Activated naive CD8-positive, alpha-beta T cell treated with anti-CD3 and anti-CD28 coated beads, Interleukin-2, amount 50 U/mL, for 24 hours (primary cell): ENCODE measurements at regions not wholly inside any gene's neighbourhood (a gene's known extent, or its start where the extent isn't known, plus 50 kb on each side); places are given as distances from the start of the nearest gene placed in this dataset.

Source experiments
- ATAC-seq: fragments of 150-1000 bp; cut with Tn5 transposase; one replicate; pipeline ENCODE4 v1.10.0; 2021
- DNase-seq: peaks from one replicate; pipeline ENCODE4 v3.0.0; 2021
- H3K27ac Mint-ChIP-seq: one replicate; pipeline ENCODE4 v1.8.0; 2021; ENCODE audit warnings: mild to moderate bottlenecking, mixed read lengths
- H3K27me3 Mint-ChIP-seq: one replicate; pipeline ENCODE4 v1.8.0; 2021; ENCODE audit warnings: mixed read lengths
- H3K36me3 Mint-ChIP-seq: one replicate; pipeline ENCODE4 v1.8.0; 2021; ENCODE audit warnings: low read depth, mixed read lengths
- H3K4me1 Mint-ChIP-seq: one replicate; pipeline ENCODE4 v1.8.0; 2021; ENCODE audit warnings: mixed read lengths
- H3K4me3 Mint-ChIP-seq: one replicate; pipeline ENCODE4 v1.8.0; 2021; ENCODE audit warnings: mild to moderate bottlenecking, moderate library complexity, mixed read lengths
- H3K9me3 Mint-ChIP-seq: one replicate; pipeline ENCODE4 v1.8.0; 2021; ENCODE audit warnings: mixed read lengths

DNA sequence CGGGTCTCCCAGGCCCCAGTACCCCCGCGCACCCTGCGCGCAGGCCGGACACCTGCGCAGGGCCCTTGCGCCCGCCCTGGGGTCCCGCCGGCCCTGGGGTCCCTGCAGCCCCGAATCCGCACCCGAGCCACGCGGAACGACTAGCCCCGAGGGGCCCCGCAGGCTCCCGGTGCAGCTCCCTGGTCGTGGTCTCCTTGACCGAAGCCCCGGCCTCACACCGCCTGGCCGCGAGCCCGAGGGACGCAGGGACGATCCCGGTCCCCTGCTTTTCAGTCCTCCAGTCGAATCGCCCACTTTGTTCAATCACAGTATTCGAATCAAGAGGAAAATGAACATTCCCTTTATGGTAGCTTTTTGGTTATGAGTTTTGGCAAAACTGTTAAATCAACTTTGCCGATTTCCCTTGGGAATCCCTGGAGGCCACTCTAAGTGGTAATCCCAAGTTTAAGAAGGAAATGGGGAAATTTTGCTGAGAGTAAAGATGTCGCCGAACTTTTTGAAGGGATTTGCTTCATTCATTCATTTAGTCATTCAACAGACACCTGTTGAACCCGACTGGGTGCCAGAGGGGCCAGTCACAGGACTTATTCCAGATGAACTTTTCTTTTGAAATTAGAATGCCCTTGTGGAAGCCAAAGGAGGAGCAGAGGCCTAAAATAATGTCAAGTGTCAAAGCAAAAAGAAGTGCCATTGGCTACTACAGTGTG is 75.0 kb downstream of the ZIC5 start:
- H3K27me3 Mint-ChIP-seq: peaks cover 60% of the 10 kb centered on the region
- no peaks in the 10 kb centered on the region for H3K36me3 Mint-ChIP-seq
- no peak overlapping the region for H3K27ac Mint-ChIP-seq
- H3K4me1 Mint-ChIP-seq: peaks cover 12% of the 10 kb centered on the region
- DNase-seq (no peak), ATAC-seq (no peak)
- peak overlapping the region; percentile 12 for H3K4me3 Mint-ChIP-seq
- no peaks in the 10 kb centered on the region for H3K9me3 Mint-ChIP-seq

DNA sequence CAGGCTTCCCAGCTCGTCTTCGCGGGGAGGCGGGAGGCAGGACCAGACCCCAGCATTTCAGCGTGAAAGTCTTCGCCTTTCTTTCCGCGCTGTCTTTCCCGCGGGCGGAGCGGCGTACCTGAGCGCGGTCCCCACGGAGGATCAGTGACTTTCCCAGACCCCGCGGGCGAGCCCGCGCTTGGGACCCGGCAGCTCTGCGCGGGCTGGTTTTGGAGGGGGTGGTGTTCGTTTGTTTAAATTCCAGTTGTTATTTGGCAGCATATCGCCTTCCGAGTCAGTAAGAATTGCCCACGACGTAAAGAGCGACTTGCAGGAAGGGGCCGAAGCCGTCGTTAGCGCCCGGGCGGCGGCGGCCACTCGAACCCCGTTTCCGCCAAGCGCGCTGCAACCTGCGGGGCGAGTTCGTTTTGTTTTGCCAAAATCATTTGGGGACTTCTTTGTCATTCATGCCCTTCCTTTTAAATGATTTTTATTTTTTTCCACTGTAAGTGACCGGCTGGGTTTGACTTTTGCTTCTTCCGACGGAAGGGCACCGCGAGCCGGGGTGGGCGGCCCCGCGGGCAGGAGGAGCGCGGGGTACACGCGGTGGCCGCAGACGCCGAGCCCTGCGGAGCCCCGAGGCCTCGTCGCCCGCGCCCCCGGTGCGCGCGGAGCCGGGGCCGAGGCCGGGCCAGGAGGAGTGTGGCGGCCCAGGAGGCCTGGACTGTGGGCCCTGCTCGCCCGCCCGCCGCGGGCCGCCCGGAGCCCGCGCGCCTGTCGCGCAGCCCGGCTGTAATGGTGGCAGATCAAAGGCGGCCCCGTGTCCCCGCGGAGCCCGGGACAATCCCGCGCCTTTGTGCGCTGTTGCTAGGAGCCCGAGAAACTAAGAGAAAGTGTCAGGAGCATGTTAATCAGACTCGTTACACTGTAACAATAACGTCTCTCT is 75.9 kb downstream of the ZIC5 start:
- no peaks in the 10 kb centered on the region for H3K36me3 Mint-ChIP-seq
- peak overlapping the region; percentile 78 for H3K4me3 Mint-ChIP-seq
- ATAC-seq (no peak), DNase-seq (no peak)
- H3K4me1 Mint-ChIP-seq: peaks cover 12% of the 10 kb centered on the region
- H3K9me3 Mint-ChIP-seq: no peaks in the 10 kb centered on the region
- peaks cover 54% of the 10 kb centered on the region for H3K27me3 Mint-ChIP-seq
- H3K27ac Mint-ChIP-seq: no peak overlapping the region

DNA sequence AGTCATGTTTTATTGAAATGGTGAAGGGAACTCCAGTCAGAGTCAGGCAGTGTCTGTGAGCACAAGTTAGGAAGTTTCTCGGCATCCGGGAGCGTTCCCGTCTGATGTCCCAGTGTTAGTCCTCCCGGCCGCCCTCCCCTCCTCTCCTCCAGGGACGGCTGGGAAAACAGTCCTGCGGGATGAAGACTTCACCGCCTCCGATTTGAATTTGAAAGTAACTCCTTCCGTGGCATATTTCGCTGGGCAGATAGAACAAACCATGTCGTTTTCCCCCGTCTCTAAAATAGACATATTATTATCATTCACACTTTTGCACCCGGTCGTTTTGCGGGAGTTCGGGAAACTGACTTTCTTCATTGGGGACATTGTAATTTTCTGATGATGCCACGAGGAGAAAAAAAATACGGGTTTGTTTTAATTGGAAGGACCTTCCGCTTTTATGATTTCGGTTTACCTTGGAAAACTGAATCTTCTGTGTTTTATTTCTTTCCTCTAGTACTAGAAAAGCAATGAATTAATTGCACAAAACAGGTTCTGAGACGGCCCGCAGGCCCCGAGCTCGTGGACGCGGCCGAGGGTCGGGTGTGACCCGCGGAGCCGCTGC is 76.6 kb downstream of the ZIC5 start:
- H3K9me3 Mint-ChIP-seq: no peaks in the 10 kb centered on the region
- no peak overlapping the region for H3K27ac Mint-ChIP-seq
- peaks cover 47% of the 10 kb centered on the region for H3K27me3 Mint-ChIP-seq
- no peak for DNase-seq
- H3K4me1 Mint-ChIP-seq: peaks cover 12% of the 10 kb centered on the region
- no peak for ATAC-seq
- peak overlapping the region; percentile 78 for H3K4me3 Mint-ChIP-seq
- H3K36me3 Mint-ChIP-seq: no peaks in the 10 kb centered on the region

DNA sequence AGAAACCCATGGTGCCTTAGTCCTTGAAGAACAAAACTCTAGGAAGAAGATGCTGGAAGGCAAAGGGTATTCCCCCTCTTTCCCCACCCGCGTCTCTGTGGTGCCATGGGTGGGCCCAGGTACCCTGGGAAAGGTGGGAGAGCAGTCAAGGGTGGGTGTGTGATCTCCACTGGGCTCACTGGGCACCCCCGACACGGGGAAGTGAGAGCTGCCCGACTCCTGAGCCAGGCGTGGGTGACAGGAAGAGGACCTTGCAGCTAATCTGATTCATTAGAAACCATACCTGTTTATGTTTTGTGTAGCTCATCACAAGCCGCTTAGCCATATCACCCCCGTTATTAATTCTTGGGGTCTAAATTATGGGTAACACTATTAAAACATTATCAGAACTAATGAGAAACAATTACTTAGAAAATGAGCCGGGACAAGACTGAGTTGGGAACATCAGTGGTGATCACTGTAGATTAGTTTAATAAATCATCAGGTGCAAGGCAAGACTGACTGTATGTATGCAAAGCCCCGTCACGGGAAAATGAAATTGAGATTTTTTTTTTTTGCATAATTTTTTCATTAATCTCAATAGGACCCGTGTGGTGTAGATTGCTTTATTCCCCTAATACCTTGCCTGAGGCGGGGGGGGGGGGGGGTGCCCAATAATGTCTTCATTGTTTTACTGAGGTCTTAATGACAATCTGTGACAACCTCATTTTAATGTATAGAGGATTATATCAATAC is 77.3 kb downstream of the ZIC5 start:
- Mint-ChIP-seq H3K27ac (no peak overlapping the region), H3K4me3 (peak overlapping the region; percentile 78), H3K36me3 (no peaks in the 10 kb centered on the region), H3K9me3 (no peaks in the 10 kb centered on the region), H3K4me1 (peaks cover 12% of the 10 kb centered on the region), H3K27me3 (peaks cover 46% of the 10 kb centered on the region)
- DNase-seq (no peak), ATAC-seq (peak; percentile 13)

DNA sequence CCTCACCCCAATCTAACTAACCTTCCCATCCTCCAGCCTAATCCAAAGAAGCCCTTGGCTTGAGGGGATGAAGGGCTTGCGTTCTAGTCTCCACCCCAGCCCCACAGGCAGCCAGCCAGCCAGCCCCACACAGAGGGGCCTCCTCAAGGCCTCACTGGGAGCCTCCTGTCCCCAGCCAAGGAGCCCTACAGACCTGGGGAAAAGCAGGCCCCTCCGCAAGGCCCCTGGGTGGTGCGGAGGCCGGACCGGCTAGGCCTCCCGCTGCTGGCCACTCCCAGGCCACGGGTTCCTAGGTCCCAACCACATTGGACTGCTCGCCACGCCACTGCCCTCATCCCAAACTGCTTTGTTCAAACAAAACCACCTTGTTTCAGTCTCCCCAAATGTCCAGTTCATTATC is 78.0 kb downstream of the ZIC5 start:
- ATAC-seq (no peak), DNase-seq (no peak)
- Mint-ChIP-seq H3K27me3 (peaks cover 39% of the 10 kb centered on the region), H3K4me3 (no peak overlapping the region), H3K27ac (no peak overlapping the region), H3K4me1 (peaks cover 12% of the 10 kb centered on the region), H3K36me3 (no peaks in the 10 kb centered on the region), H3K9me3 (no peaks in the 10 kb centered on the region)

DNA sequence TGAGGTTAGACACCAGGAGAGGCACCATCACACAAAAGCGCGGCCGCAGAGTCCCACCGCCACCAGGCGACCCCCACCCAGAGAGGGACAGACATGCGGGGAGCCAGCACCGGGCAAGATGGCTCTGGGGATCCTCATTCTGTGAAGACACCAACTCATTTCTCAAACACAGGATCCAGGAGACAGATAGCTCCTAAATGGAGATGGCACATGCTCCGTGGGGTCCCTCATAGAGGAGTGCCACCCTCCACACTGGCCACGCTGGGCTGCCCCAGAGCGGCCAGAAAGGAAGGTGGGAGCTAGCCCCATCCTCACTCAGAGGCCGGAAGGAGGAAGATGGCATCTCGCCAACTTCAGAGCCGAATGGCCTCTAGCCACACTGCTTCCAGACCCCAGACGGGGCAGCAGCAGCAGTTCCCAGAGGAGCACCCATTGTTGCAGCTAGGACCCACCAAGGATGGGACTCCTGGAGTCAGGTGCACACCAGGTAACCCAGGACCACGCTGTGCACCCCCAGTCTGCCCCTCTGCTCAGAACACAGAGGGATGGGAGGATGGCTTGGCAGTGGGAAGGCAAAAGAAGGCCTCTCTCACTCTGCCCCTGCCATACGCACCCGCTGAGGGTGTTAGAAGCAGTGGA is 78.6 kb downstream of the ZIC5 start:
- Mint-ChIP-seq H3K27ac (no peak overlapping the region), H3K4me1 (peaks cover 12% of the 10 kb centered on the region), H3K27me3 (peaks cover 33% of the 10 kb centered on the region), H3K9me3 (no peaks in the 10 kb centered on the region), H3K36me3 (no peaks in the 10 kb centered on the region), H3K4me3 (no peak overlapping the region)
- no peak for ATAC-seq
- DNase-seq: no peak

DNA sequence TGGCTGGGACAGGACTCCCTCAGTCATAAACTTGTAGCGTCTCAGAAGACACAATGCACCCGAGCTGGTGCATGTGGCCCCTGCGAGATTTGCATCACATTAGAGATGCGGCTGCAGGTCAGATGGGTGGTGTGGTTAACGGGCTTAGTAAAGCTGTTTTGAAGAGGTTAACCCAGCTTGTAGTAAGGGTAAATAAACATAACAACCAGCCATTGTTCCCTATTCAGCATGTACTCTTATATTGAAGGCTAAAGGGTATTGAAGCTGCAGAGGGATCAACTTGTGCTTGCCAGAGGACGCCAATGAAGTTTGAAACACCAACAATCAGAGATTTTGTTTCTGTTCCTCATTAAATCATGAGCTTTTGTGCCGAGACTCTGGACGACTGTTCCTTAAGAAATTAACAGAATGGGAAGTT is 79.4 kb downstream of the ZIC5 start:
- Mint-ChIP-seq H3K9me3 (no peaks in the 10 kb centered on the region), H3K27me3 (peaks cover 26% of the 10 kb centered on the region)

DNA sequence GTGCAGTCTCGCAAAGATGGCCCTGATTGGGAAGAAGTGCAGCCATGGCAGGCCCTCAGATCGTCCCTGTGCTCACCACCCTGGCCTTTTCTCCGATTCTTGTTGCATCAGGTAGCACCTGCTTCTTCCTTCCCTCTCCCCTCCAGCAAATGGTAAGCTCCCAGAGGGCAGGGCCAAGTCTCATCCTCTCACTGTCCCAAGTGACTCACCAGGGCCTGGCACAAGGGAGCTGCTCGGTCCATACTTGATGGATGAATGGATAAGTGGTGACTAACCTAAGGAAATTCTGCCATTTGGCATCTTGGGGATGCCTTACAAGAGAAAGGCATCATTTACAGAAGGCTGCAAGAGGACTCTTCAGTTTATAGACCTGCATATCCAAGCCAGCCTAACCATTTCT is 84.9 kb downstream of the ZIC5 start:
- Mint-ChIP-seq H3K27ac (no peak overlapping the region), H3K9me3 (no peaks in the 10 kb centered on the region), H3K4me3 (no peak overlapping the region), H3K36me3 (no peaks in the 10 kb centered on the region), H3K4me1 (no peaks in the 10 kb centered on the region), H3K27me3 (peaks cover 2% of the 10 kb centered on the region)
- no peak for ATAC-seq
- no peak for DNase-seq

More for the DNA sequence above, 79.4 kb downstream of the ZIC5 start:
- DNase-seq (no peak), ATAC-seq (no peak)
- Mint-ChIP-seq H3K4me3 (no peak overlapping the region), H3K36me3 (no peaks in the 10 kb centered on the region), H3K4me1 (peaks cover 12% of the 10 kb centered on the region), H3K27ac (no peak overlapping the region)

DNA sequence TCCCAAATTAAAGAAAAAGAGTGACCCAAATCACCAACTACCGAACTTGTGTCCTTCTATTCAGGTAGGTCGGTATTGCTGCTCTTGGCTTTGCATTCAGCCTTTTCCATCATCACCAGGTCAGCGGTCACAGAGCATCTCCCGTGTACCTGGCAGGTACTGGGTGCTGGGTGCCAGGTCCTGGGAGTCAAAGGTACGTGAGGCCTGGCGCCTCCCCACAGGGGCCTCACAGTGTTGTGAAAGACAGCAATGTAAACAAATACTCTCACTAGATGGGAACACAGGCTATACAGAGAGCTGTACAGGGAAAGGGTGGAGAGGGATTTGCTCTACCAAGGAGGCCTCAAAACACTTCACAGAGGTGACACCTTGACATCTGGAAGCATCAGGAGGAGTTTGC is 86.7 kb downstream of the ZIC5 start:
- H3K27ac Mint-ChIP-seq: no peak overlapping the region
- H3K4me3 Mint-ChIP-seq: no peak overlapping the region
- H3K4me1 Mint-ChIP-seq: no peaks in the 10 kb centered on the region
- ATAC-seq (no peak), DNase-seq (no peak)
- no peaks in the 10 kb centered on the region for H3K36me3 Mint-ChIP-seq
- no peaks in the 10 kb centered on the region for H3K9me3 Mint-ChIP-seq
- peaks cover 2% of the 10 kb centered on the region for H3K27me3 Mint-ChIP-seq

DNA sequence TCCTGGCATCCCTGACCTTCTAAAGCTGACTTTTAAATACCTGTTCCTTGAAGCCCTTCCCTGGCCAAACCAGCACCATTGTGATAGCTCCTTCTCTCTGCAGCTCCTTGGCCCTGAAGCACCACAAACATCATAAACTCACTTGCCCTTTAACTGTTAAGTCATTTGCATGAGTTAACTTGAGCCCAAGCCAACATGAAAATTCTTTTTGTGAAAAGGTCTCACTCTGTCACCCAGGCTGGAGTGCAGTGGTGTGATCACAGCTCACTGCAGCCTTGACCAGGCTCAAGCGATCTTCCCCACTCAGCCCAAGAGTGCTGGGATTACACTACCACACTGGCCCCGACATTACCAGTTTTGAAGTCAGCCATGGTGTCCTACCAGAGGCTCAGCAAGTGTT is 87.8 kb downstream of the ZIC5 start:
- no peaks in the 10 kb centered on the region for H3K36me3 Mint-ChIP-seq
- no peak overlapping the region for H3K4me3 Mint-ChIP-seq
- no peaks in the 10 kb centered on the region for H3K4me1 Mint-ChIP-seq
- no peak for ATAC-seq
- no peak for DNase-seq
- peaks cover 2% of the 10 kb centered on the region for H3K27me3 Mint-ChIP-seq
- no peak overlapping the region for H3K27ac Mint-ChIP-seq
- H3K9me3 Mint-ChIP-seq: no peaks in the 10 kb centered on the region

DNA sequence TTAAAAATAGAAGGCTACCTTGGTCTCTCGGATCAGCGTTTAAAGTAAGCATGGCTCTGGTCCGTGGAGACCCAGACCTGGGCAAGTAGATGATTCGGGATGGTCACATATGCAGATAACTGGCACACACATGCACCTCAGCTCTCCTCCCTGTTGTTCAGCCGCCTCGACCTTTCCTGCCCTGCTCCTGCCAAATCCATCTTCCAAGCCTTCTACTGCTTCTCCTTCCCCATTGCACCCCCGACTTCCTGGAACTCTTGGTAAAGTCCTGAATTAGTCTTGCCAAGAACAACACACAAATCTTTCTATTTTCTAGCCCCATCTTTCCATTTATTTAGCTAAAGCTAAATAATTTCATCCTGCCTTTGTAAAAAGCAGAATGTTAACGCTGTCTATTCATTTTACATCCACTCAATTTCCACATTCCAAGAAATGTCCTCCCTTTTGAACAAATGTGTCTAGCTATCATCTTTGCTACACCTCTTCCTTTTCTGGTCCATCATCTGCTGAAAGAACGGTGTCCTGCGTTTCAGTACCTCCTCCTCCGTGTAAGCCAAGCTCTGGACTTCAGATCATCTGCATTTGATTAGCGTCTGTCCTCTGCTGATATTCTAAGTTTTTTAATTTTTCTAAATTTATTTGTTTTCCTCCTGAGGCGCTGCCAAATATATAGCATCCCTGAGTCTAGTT is 92.5 kb downstream of the ZIC5 start:
- Mint-ChIP-seq H3K27me3 (peaks cover 4% of the 10 kb centered on the region), H3K9me3 (no peaks in the 10 kb centered on the region), H3K4me3 (no peak overlapping the region), H3K27ac (no peak overlapping the region), H3K36me3 (no peaks in the 10 kb centered on the region), H3K4me1 (no peaks in the 10 kb centered on the region)
- ATAC-seq: no peak
- no peak for DNase-seq

DNA sequence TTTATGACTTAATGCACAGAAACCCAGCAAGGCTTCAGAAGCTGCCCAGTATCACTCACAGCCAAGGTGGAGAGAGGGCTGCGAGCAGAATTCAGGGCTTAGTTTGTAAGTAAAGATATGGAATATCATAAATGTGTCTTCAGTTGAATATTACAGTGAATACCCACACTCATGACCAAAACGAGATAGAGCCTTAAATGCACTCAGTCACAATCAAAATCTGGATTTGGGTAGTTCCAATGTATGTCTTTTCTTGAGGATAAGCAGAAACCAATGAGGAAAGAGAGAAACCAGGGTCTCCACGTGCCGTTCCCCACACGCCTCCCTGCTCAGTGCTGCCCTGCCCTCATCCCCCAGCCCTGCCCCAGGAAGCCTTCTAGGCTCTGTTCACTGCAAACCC is 94.9 kb downstream of the ZIC5 start:
- no peak for DNase-seq
- ATAC-seq: no peak
- H3K9me3 Mint-ChIP-seq: no peaks in the 10 kb centered on the region
- H3K27me3 Mint-ChIP-seq: peaks cover 3% of the 10 kb centered on the region
- H3K4me3 Mint-ChIP-seq: no peak overlapping the region
- no peaks in the 10 kb centered on the region for H3K4me1 Mint-ChIP-seq
- no peaks in the 10 kb centered on the region for H3K36me3 Mint-ChIP-seq
- H3K27ac Mint-ChIP-seq: no peak overlapping the region

DNA sequence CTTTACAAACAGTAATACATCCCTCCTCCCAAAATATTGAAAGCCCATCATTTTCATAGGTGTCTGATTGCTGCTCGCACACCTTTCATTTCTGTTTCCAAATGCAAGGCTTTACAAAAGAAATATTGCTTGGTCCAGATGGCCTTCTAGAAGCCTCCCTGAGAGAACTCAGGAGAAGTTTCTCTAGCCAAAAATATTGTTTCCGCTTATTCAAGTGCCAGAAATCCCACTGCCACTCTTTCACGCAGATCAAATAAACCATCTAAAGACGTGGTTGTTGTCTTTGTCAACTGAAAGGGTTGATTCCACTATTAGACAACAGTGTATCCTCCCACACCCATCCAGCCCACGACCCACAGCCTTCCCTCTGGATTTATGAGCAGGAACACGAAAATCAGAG is 96.2 kb downstream of the ZIC5 start:
- Mint-ChIP-seq H3K27me3 (peaks cover 3% of the 10 kb centered on the region), H3K4me3 (no peak overlapping the region)

More for the DNA sequence above, 96.2 kb downstream of the ZIC5 start:
- H3K4me1 Mint-ChIP-seq: no peaks in the 10 kb centered on the region
- H3K9me3 Mint-ChIP-seq: no peaks in the 10 kb centered on the region
- H3K36me3 Mint-ChIP-seq: no peaks in the 10 kb centered on the region
- no peak for DNase-seq
- no peak overlapping the region for H3K27ac Mint-ChIP-seq
- ATAC-seq: no peak
